ENCODE measurements at regions not wholly inside any gene's neighbourhood (a gene's known extent, or its start where the extent isn't known, plus 50 kb on each side); places are given as distances from the start of the nearest gene placed in this dataset.
"Not testable (repeated sequence)": the region's sequence is repeated elsewhere in the genome, so short reads cannot be mapped to it uniquely, and the experiment has no call there.

GRCh38 chr6:69515480-69515879 is 281.3 kb downstream of the LMBRD1 start:
- not testable (repeated sequence) for TF ChIP-seq CTCF (conservative IDR thresholded peaks at IDR 0.05; ENCODE audit: low read depth in 2 of 2); POLR2AphosphoS5 (IDR thresholded peaks at IDR 0.05; ENCODE audit: low read depth); JUNB (IDR thresholded peaks at IDR 0.05; ENCODE audit: unreplicated experiment)
